GM12891 (cell line): ENCODE measurements at regions not wholly inside any gene's neighbourhood (a gene's known extent, or its start where the extent isn't known, plus 50 kb on each side); places are given as distances from the start of the nearest gene placed in this dataset.

Experiments used
- DNase-seq: peaks from one replicate; pipeline ENCODE4 v3.0.0; 2011; ENCODE audit warnings: low spot score; ENCODE audit not compliant: insufficient read length
- FAIRE-seq: peaks from 2 replicates; lab custom pipeline; 2011; peaks lifted over from hg19 to GRCh38; lab: Jason Lieb, UNC
- PAX5 ChIP-seq: IDR thresholded peaks from 2 replicates; pipeline ENCODE4 v1.6.1; 2011; ENCODE audit warnings: low read length, moderate library complexity, mild to moderate bottlenecking; ENCODE audit not compliant: insufficient read depth, severe bottlenecking
- POLR2A ChIP-seq: IDR thresholded peaks from 2 replicates; pipeline ENCODE4 v1.6.1; 2011; ENCODE audit warnings: low read depth, low read length, control low read depth
- POLR2AphosphoS5 ChIP-seq: IDR thresholded peaks from 2 replicates; pipeline ENCODE4 v1.6.1; 2011; ENCODE audit warnings: low read depth, low read length, control low read depth
- POU2F2 ChIP-seq: IDR thresholded peaks from 2 replicates; pipeline ENCODE4 v1.6.1; 2011; ENCODE audit warnings: low read depth, mild to moderate bottlenecking, control low read depth, low read length, moderate library complexity
- SPI1 ChIP-seq: IDR thresholded peaks from 2 replicates; pipeline ENCODE4 v1.6.1; 2011; ENCODE audit warnings: low read depth, low read length, control low read depth
- TAF1 ChIP-seq: IDR thresholded peaks from 2 replicates; pipeline ENCODE4 v1.6.1; 2011; ENCODE audit warnings: low read depth, low read length, control low read depth

DNA sequence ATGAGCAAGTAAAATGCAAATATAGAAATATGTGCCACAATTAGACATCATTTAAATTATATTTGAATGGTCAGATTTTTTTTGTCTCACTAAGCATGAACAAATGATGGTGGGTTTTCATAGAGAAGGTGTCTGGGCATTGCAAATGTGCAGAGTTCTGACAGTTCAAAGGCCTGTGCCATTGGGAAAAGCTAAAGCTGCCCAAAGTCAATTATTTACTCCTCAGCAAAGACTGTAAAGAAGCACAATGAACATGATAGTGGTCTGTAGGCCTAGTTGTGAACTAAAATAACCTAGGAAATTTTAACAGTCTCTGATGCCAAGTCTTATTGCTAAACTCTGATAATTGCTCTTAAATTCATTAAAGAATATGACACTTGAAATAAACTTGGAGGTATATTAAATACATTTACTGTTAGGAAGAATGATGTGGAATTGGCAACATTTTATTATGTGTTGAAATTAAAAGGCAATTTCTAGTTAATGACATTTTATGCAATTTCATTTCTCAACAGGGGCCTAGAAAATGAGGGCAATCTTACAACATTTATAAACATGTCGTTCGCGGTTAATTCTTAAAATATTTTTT lies 874.3 kb upstream of the ADAMTS5 start:
- FAIRE-seq (no peak), DNase-seq (no peak)
- TF ChIP-seq POLR2A (no peak), TAF1 (no peak), POLR2AphosphoS5 (no peak), PAX5 (no peak), SPI1 (no peak), POU2F2 (no peak)

GRCh38 chr21:27840262-27840661 lies 873.4 kb upstream of the ADAMTS5 start:
- no peak for TF ChIP-seq POU2F2
- no peak for TF ChIP-seq POLR2AphosphoS5
- no peak for TF ChIP-seq SPI1
- TF ChIP-seq POLR2A: no peak
- TF ChIP-seq PAX5: no peak
- TF ChIP-seq TAF1: no peak
- no peak for FAIRE-seq
- no peak for DNase-seq

DNA sequence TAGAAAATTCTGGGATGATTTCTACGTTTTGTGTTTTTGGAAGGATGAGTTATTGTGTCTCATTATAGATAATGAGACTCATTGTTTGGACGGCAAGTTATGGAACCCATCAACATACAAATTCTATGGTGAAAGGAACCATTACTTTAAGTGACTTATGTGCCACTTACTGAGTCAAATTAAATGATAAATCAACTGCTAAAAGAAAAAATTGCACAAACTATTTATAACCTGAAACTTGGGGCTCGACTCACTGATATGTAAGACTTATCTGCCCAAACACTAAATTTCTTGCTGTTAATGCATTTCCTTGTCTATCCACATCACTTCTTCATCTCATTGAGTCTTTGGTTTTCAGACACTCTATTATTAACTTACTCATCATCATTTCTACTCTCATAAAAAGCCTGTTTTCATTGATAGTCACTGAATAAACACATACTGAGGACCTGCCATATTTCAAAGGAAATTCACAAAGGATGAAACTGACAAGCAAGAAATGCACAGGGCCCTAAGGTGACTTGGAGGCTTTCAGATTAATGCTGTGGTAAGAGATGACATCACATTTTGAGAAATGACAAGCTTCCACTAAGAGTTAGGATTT lies 872.7 kb upstream of the ADAMTS5 start:
- DNase-seq (no peak), FAIRE-seq (no peak)
- TF ChIP-seq POU2F2 (no peak), PAX5 (no peak), TAF1 (no peak), POLR2AphosphoS5 (no peak), SPI1 (no peak), POLR2A (no peak)

- DNase-seq (no peak), FAIRE-seq (no peak)
- TF ChIP-seq POLR2A (no peak), SPI1 (no peak), POU2F2 (no peak), PAX5 (no peak), TAF1 (no peak), POLR2AphosphoS5 (no peak)
These were observed 871.7 kb upstream of the ADAMTS5 start for GRCh38 chr21:27838573-27838972.

GRCh38 chr21:27837936-27838335 lies 871.0 kb upstream of the ADAMTS5 start:
- no peak for TF ChIP-seq TAF1
- no peak for TF ChIP-seq SPI1
- TF ChIP-seq POLR2A: no peak
- no peak for TF ChIP-seq PAX5
- no peak for TF ChIP-seq POLR2AphosphoS5
- no peak for TF ChIP-seq POU2F2
- no peak for DNase-seq
- FAIRE-seq: no peak

DNA sequence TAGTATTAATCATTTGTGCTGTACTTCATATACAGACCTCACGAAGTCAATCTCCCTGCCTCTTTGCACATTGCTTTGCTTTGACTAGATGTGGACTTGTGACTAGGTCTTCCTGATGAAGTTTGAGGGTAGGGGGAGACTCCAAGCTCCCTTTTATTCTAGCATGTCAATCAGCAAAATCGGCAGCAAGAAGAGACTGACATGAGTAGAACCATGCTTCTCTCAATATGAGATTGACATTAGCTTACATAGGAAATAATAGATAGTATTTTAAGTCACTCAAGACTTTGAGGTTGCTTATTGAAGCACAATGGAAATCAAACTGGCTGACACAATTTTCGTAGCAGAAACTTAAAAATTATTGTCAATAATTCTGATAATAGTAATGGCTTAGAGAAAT lies 866.4 kb upstream of the ADAMTS5 start:
- FAIRE-seq (no peak), DNase-seq (no peak)
- TF ChIP-seq TAF1 (no peak), POLR2AphosphoS5 (no peak), POU2F2 (no peak), PAX5 (no peak), SPI1 (no peak), POLR2A (no peak)

GRCh38 chr21:27831816-27832569 lies 865.1 kb upstream of the ADAMTS5 start:
- DNase-seq: no peak
- FAIRE-seq: no peak
- TF ChIP-seq TAF1 (no peak), SPI1 (no peak), PAX5 (no peak), POLR2A (no peak), POU2F2 (no peak), POLR2AphosphoS5 (no peak)

DNA sequence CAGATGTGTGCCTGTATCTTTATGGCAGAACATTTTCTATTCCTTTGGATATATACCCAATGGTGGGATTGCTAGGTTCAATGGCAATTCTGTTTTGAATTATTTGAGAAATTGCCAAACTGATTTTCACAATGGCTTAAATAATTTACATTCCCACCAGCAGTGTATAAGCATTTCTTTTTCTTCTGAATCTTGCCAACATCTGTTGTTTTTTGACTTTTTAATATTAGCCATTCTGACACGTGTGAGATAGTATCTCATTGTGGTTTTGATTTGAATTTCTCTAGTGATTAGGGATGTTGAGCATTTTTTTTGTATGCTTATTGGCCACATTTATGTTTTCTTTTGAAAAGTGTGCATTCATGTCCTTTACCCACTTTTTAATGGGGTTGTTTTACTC lies 864.3 kb upstream of the ADAMTS5 start:
- FAIRE-seq (no peak), DNase-seq (no peak)
- TF ChIP-seq POLR2AphosphoS5 (no peak), TAF1 (no peak), POLR2A (no peak), PAX5 (no peak), SPI1 (no peak), POU2F2 (no peak)

- FAIRE-seq (no peak), DNase-seq (no peak)
- no peak for TF ChIP-seq TAF1
- TF ChIP-seq PAX5: no peak
- no peak for TF ChIP-seq SPI1
- no peak for TF ChIP-seq POLR2AphosphoS5
- no peak for TF ChIP-seq POU2F2
- TF ChIP-seq POLR2A: no peak
These were observed 861.1 kb upstream of the ADAMTS5 start for GRCh38 chr21:27827972-27828371.

DNA sequence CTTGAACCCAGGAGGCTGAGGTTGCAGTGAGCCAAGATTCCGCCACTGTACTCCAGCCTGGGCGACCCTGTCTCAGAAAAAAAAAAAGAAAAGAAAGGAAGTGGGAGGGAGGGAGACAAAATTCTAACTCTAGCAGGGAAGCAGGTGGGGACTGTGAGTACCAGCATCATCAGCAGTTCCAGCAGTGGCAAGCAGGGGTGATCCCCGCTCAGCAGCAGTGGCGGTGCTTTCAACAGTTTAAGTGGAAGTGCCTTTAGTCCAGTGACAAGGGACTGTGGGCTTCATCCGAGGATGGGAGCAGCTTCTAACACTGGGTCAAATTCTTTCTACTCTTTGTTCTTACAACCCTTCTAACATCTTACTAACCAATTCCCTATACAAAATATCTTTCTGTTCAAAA lies 858.1 kb upstream of the ADAMTS5 start:
- FAIRE-seq: no peak
- TF ChIP-seq PAX5 (no peak), POLR2A (no peak), POLR2AphosphoS5 (no peak), POU2F2 (no peak)
- DNase-seq: no peak
